Stomach (tissue), 4 donors: ENCODE measurements at regions not wholly inside any gene's neighbourhood (a gene's known extent, or its start where the extent isn't known, plus 50 kb on each side); places are given as distances from the start of the nearest gene placed in this dataset.

Source experiments
- CTCF ChIP-seq, 7 experiments: fragments of 450-650 bp in 4 of 7; fragments of 200-600 bp in 3 of 7; sonication (generic) in 3 of 7; IDR thresholded peaks; one replicate each; pipeline ENCODE4 v1.5.1; 2016 to 2019; ENCODE audit warnings: antibody characterized with exemption in 7 of 7, control low read depth in 2 of 7, mild to moderate bottlenecking in 1 of 7
- EP300 ChIP-seq: sonication (generic); formaldehyde crosslinking; IDR thresholded peaks from one replicate; pipeline ENCODE4 v1.6.1; 2017; ENCODE audit warnings: antibody characterized with exemption
- POLR2A ChIP-seq, 4 donors: fragments of 450-650 bp; IDR thresholded peaks; one replicate each; pipeline ENCODE4 v1.6.1; 2016; ENCODE audit warnings: antibody characterized with exemption in 4 of 4, control low read depth in 2 of 4, mild to moderate bottlenecking in 1 of 4, moderate library complexity in 1 of 4
- POLR2AphosphoS5 ChIP-seq, 3 donors: sonication (generic); formaldehyde crosslinking; IDR thresholded peaks; one replicate each; pipeline ENCODE4 v1.6.1; 2016; ENCODE audit warnings: antibody characterized with exemption in 3 of 3

- TF ChIP-seq CTCF (IDR thresholded peaks at IDR 0.05), result no peak
- TF ChIP-seq POLR2A (IDR thresholded peaks at IDR 0.05), result no peak
- TF ChIP-seq EP300, result no peak
- TF ChIP-seq POLR2AphosphoS5 (IDR thresholded peaks at IDR 0.05), result no peak
Observed at GRCh38 chr7:18302097-18302496, 193.5 kb upstream of the HDAC9 start.
